SK-N-SH (cell line): ENCODE measurements at regions not wholly inside any gene's neighbourhood (a gene's known extent, or its start where the extent isn't known, plus 50 kb on each side); places are given as distances from the start of the nearest gene placed in this dataset.

ENCODE experiments used
- CTCF ChIA-PET: fragments of 300-600, 350-600 bp; formaldehyde crosslinking; extraction: SDS; loops from one replicate; lab custom pipeline; 2021; lab: Yijun Ruan, JAX
- POLR2A ChIA-PET: fragments of 350-600 bp; sonication (Branson Sonifier 250); formaldehyde crosslinking; extraction: SDS; loops from one replicate; lab custom pipeline; 2020; ENCODE audit warnings: antibody characterized with exemption, inconsistent platforms; lab: Yijun Ruan, JAX
- DNase-seq: peaks from one replicate; pipeline ENCODE4 v3.0.0; 2012
- H2AFZ ChIP-seq: fragments of 200-600 bp; sonication (generic); 2 replicates; pipeline ENCODE4 v1.8.1; 2016; ENCODE audit warnings: antibody characterized with exemption, mild to moderate bottlenecking, low read depth
- H3F3A ChIP-seq: fragments of 200-600 bp; sonication (generic); replicated peaks from 2 replicates; pipeline ENCODE3; 2016; ENCODE audit warnings: antibody characterized with exemption, mild to moderate bottlenecking; ENCODE audit not compliant: insufficient read depth
- H3K27ac ChIP-seq, 2 experiments: fragments of 200-500 bp in 1 of 2; fragments of 200-600 bp in 1 of 2; sonication (Bioruptor generic) in 1 of 2; sonication (generic), shearing (Covaris generic) in 1 of 2; 2 replicates each; pipeline versions ENCODE4 v1.5.1 to v1.6.1; 2014 to 2016; ENCODE audit warnings: low read depth in 2 of 2, inconsistent platforms in 1 of 2, low read length in 1 of 2, mild to moderate bottlenecking in 1 of 2, mixed read lengths in 1 of 2
- H3K27me3 ChIP-seq: fragments of 200-600 bp; sonication (generic), shearing (Covaris generic); 2 replicates; pipeline ENCODE4 v1.6.1; 2016; ENCODE audit warnings: mixed run types; ENCODE audit not compliant: insufficient read depth
- H3K36me3 ChIP-seq, 2 experiments: fragments of 200-500 bp in 1 of 2; fragments of 200-600 bp in 1 of 2; sonication (Bioruptor generic) in 1 of 2; sonication (generic) in 1 of 2; replicated peaks in 1 of 2; 2 replicates each; pipeline versions ENCODE3 to v1.5.1; 2014 to 2016; ENCODE audit warnings: low read length in 1 of 2, mild to moderate bottlenecking in 1 of 2; ENCODE audit not compliant: insufficient read depth in 2 of 2, control insufficient read depth in 1 of 2
- H3K4me1 ChIP-seq, 2 experiments: fragments of 200-500 bp in 1 of 2; fragments of 200-600 bp in 1 of 2; sonication (Bioruptor generic) in 1 of 2; sonication (generic), shearing (Covaris generic) in 1 of 2; 2 replicates each; pipeline versions ENCODE4 v1.5.1 to v1.6.1; 2014 to 2016; ENCODE audit warnings: low read depth in 1 of 2, low read length in 1 of 2, mixed run types in 1 of 2; ENCODE audit not compliant: insufficient read depth in 2 of 2, control insufficient read depth in 1 of 2
- H3K4me2 ChIP-seq: fragments of 200-600 bp; sonication (generic), shearing (Covaris generic); 2 replicates; pipeline ENCODE4 v1.6.1; 2017; ENCODE audit warnings: mixed run types
- H3K4me3 ChIP-seq, 2 experiments: fragments of 200-500 bp in 1 of 2; fragments of 200-600 bp in 1 of 2; sonication (Bioruptor generic) in 1 of 2; sonication (generic), shearing (Covaris generic) in 1 of 2; 2 replicates each; pipeline versions ENCODE4 v1.5.1 to v1.8.1; 2014 to 2016; ENCODE audit warnings: low read depth in 2 of 2, inconsistent platforms in 1 of 2, low read length in 1 of 2, mild to moderate bottlenecking in 1 of 2, mixed read lengths in 1 of 2, moderate library complexity in 1 of 2
- H3K79me2 ChIP-seq: fragments of 200-600 bp; sonication (generic); 2 replicates; pipeline ENCODE4 v1.8.1; 2017; ENCODE audit warnings: mild to moderate bottlenecking; ENCODE audit not compliant: insufficient read depth
- H3K9ac ChIP-seq: fragments of 200-600 bp; sonication (generic); 2 replicates; pipeline ENCODE4 v1.6.1; 2017; ENCODE audit warnings: mixed run types
- H3K9me2 ChIP-seq: fragments of 200-600 bp; sonication (generic); 2 replicates; pipeline ENCODE4 v1.6.1; 2017; ENCODE audit warnings: mixed run types
- H3K9me3 ChIP-seq: fragments of 200-600 bp; sonication (generic); 2 replicates; pipeline ENCODE4 v1.6.1; 2017; ENCODE audit warnings: mixed run types, mild to moderate bottlenecking, moderate library complexity
- H4K20me1 ChIP-seq: fragments of 200-600 bp; sonication (generic); 2 replicates; pipeline ENCODE4 v1.6.1; 2017; ENCODE audit warnings: mild to moderate bottlenecking, mixed run types; ENCODE audit not compliant: insufficient read depth
- CTCF ChIP-seq: fragments of 200-600 bp; sonication (generic); IDR thresholded peaks from 2 replicates; pipeline ENCODE4 v1.6.1; 2017; ENCODE audit warnings: antibody characterized with exemption, mild to moderate bottlenecking, moderate library complexity
- ELF1 ChIP-seq: IDR thresholded peaks from 2 replicates; pipeline ENCODE4 v1.4.0; 2012
- EP300 ChIP-seq, 2 experiments: IDR thresholded peaks; 2 replicates each; pipeline versions ENCODE4 v1.4.0 to v1.6.1; 2012; ENCODE audit warnings: borderline replicate concordance in 1 of 2, low read depth in 1 of 2, low read length in 1 of 2
- EZH2phosphoT487 ChIP-seq: fragments of 200-600 bp; sonication (generic); IDR thresholded peaks from 2 replicates; pipeline ENCODE4 v1.6.1; 2017; ENCODE audit warnings: low read depth, mixed run types, mild to moderate bottlenecking, antibody characterized with exemption, moderate library complexity, borderline replicate concordance
- FOXJ3 ChIP-seq: sonication (generic); formaldehyde crosslinking; IDR thresholded peaks from 2 replicates; pipeline ENCODE4 v1.5.1; 2020; ENCODE audit warnings: mild to moderate bottlenecking, missing genetic modification reagents
- FOXM1 ChIP-seq: IDR thresholded peaks from 2 replicates; pipeline ENCODE4 v1.4.0; 2012; ENCODE audit warnings: low read depth, mild to moderate bottlenecking
- GATA2 ChIP-seq: sonication (generic); formaldehyde crosslinking; IDR thresholded peaks from 2 replicates; pipeline ENCODE4 v1.5.0; 2020; ENCODE audit warnings: mild to moderate bottlenecking, missing genetic modification reagents
- MAX ChIP-seq: IDR thresholded peaks from 2 replicates; pipeline ENCODE4 v1.4.0; 2012; ENCODE audit warnings: low read depth
- TAF1 ChIP-seq: IDR thresholded peaks from 2 replicates; pipeline ENCODE4 v1.6.1; 2012; ENCODE audit warnings: low read depth, mild to moderate bottlenecking, low read length, moderate library complexity, borderline replicate concordance
- YY1 ChIP-seq: IDR thresholded peaks from 2 replicates; pipeline ENCODE4 v1.4.0; 2012; ENCODE audit warnings: low read depth, mild to moderate bottlenecking
- small RNA-seq, 7 experiments: library from RNA; depleted of rRNA; stranded (forward); fragments of <200 nt; gene quantifications; one replicate each; pipeline ENCODE3, GENCODE V24; 2012
- TF ChIP-seq, protein P1 (sequence below): IDR thresholded peaks from 2 replicates; pipeline ENCODE4 v1.4.0; 2012; ENCODE audit warnings: low read depth, borderline replicate concordance

- H2AFZ ChIP-seq: 0 out of 2 replicates have a peak overlapping the region, but pooled peaks have one; percentile 72
- CTCF ChIA-PET: interaction anchor here (0.7 to 1.2 kb wide), 2 partner anchors 24 to 344 kb away, joined by 3 read pairs; no protein-coding TSS in a partner anchor
- TF ChIP-seq CTCF (no peak), MAX (no peak), EZH2phosphoT487 (no peak), ELF1 (no peak), FOXM1 (no peak), FOXJ3 (CRISPR knock-in tag) (no peak), GATA2 (no peak), YY1 (no peak), TAF1 (no peak), EP300 (IDR thresholded peaks at IDR 0.05; ENCODE audit: borderline replicate concordance in 1 of 2, low read depth in 1 of 2, low read length in 1 of 2) (no peak)
- TF ChIP-seq, protein P1, sequence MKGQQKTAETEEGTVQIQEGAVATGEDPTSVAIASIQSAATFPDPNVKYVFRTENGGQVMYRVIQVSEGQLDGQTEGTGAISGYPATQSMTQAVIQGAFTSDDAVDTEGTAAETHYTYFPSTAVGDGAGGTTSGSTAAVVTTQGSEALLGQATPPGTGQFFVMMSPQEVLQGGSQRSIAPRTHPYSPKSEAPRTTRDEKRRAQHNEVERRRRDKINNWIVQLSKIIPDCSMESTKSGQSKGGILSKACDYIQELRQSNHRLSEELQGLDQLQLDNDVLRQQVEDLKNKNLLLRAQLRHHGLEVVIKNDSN: no peak
Observed at GRCh38 chr3:35565048-35565447, 74.3 kb upstream of the ARPP21 start.

More at GRCh38 chr3:35565048-35565447, 74.3 kb upstream of the ARPP21 start:
- Histone ChIP-seq H3K36me3 (no peaks in the 10 kb centered on the region), H3K9me3 (no peaks in the 10 kb centered on the region), H3K9ac (no peak overlapping the region), H3K27ac (no peak overlapping the region), H4K20me1 (no peaks in the 10 kb centered on the region), H3K4me2 (no peak overlapping the region), H3K4me3 (no peak overlapping the region), H3K79me2 (no peaks in the 10 kb centered on the region), H3K4me1 (no peaks in the 10 kb centered on the region; a peak in 2 of 4 replicates), H3F3A (peaks cover 6% of the 10 kb centered on the region), H3K9me2 (no peaks in the 10 kb centered on the region), H3K27me3 (no peaks in the 10 kb centered on the region)
- no peak for DNase-seq
- POLR2A ChIA-PET: no interaction called here

Small RNA genes lying in the stretch of these regions (small RNA-seq; reads per million reads assigned to genes)
- 0 reads per million in 7 experiments for gene RNU6-243P
